ENCODE measurements at regions not wholly inside any gene's neighbourhood (a gene's known extent, or its start where the extent isn't known, plus 50 kb on each side); places are given as distances from the start of the nearest gene placed in this dataset.

DNA sequence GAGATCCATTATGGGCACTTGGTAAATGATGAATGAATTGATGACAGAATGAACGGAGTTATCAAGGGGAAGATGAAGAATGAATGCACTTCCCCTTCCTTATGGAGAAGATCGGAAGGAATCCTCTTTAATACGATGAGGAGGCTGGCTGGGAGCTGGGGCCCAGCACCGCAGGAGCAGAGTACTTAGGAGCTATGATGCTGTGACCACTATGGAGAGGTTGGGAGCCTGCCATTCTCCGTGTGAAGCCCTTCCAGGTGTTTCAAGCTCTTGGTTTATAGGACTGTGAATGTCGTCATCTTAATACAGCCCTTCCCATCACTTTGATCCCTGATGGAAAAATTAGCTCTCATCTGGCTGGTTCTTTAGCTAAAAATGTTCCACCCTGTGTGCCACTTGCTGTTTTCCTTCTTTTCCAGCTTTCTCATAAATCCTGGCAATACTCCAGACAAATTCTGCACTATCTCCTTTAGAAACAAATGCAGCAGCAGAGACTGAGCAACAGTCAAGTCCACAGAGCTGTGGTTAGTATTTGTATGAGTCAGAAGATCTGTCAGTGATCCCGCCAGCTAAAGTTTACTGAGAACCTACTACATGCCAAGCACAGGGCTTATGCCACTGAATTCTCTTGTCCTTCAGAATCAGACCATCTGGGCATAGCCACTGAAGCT, 263.1 kb upstream of the CRY1 start:
- H3K4me3 ChIP-seq = no peak overlapping the region
- ATAC-seq (no peak), FAIRE-seq (no peak), DNase-seq (ENCODE audit: extremely low read depth in 1 of 4, low spot score in 3 of 4) (no peak)
- H3K9me3 ChIP-seq (replicated peaks; ENCODE audit: control insufficient read depth, insufficient read depth, low read depth, low read length) = no peaks in the 10 kb centered on the region
- no peaks in the 10 kb centered on the region for H3K9me1 ChIP-seq (ENCODE audit: control insufficient read depth, insufficient read depth, low read length)
- no peaks in the 10 kb centered on the region for H3K36me3 ChIP-seq (ENCODE audit: control insufficient read depth, insufficient read depth, low read length)
- H3K27ac ChIP-seq (ENCODE audit: extremely low read depth, low read depth, low read length) = no peak overlapping the region
- POLR2A ChIA-PET = interaction anchor here (0.6 to 0.7 kb wide), 2 partner anchors 23 to 43 kb away, joined by 3 read pairs; no protein-coding TSS in a partner anchor
- H2AFZ ChIP-seq (ENCODE audit: low read depth, low read length) = no peak overlapping the region
- 0% methylated on average over 7 of the region's 7 CpGs for WGBS (ENCODE audit: insufficient coverage, low coverage, missing lambda C conversion rate)
- peaks cover 0 to 3% of the 10 kb centered on the region in 2 experiments; a peak in 2 of 5 replicates for H3K27me3 ChIP-seq (ENCODE audit: control insufficient read depth in 2 of 2, insufficient read depth in 2 of 2, low read length in 2 of 2)
- no peak for TF ChIP-seq TBP (optimal IDR thresholded peaks at IDR 0.05; ENCODE audit: low read depth, low read length)
- no peak for TF ChIP-seq HNRNPL (IDR thresholded peaks at IDR 0.05; ENCODE audit: low read depth, low read length)
- no peak for TF ChIP-seq ZNF584 (CRISPR knock-in tag; IDR thresholded peaks at IDR 0.05; ENCODE audit: low read depth)
- no peak for TF ChIP-seq ZBTB8A (IDR thresholded peaks at IDR 0.05; ENCODE audit: partially characterized antibody)
- TF ChIP-seq SP2 (IDR thresholded peaks at IDR 0.05; ENCODE audit: extremely low read depth, low read depth, low read length, poor library complexity, severe bottlenecking) = no peak
- no peak for TF ChIP-seq ZNF668 (CRISPR knock-in tag; IDR thresholded peaks at IDR 0.05)
- no peak for TF ChIP-seq HMG20B (CRISPR knock-in tag; IDR thresholded peaks at IDR 0.05)
- TF ChIP-seq SMAD1 (IDR thresholded peaks at IDR 0.05; ENCODE audit: low read depth, low read length, partially characterized antibody) = no peak
- no peak for TF ChIP-seq STAT6 (CRISPR knock-in tag; IDR thresholded peaks at IDR 0.05)
- H3K4me1 ChIP-seq (replicated peaks in 1 of 2; ENCODE audit: control insufficient read depth in 2 of 2, insufficient read depth in 2 of 2, low read length in 2 of 2) = no peaks in the 10 kb centered on the region
- no peaks in the 10 kb centered on the region for H4K20me1 ChIP-seq (replicated peaks; ENCODE audit: control insufficient read depth, insufficient read depth, low read length)
- intact Hi-C loops (cut with micrococcal nuclease) (no loop called here), in situ Hi-C loops (cut with MboI) (no loop called here)
- no peak overlapping the region for H3K4me2 ChIP-seq (ENCODE audit: insufficient read depth, low read length)
- CTCF ChIA-PET (ENCODE audit: low intra/inter-chr PET ratio) = no interaction called here
- H3K9ac ChIP-seq (ENCODE audit: insufficient read depth in 1 of 2, low read depth in 2 of 2, low read length in 2 of 2) = no peak overlapping the region
- BruUV-seq (replicated peaks) = no TSS peak
- H3K79me2 ChIP-seq (ENCODE audit: control insufficient read depth, insufficient read depth, low read length) = no peaks in the 10 kb centered on the region
